ENCODE measurements at regions not wholly inside any gene's neighbourhood (a gene's known extent, or its start where the extent isn't known, plus 50 kb on each side); places are given as distances from the start of the nearest gene placed in this dataset.
"Not testable (repeated sequence)": the region's sequence is repeated elsewhere in the genome, so short reads cannot be mapped to it uniquely, and the experiment has no call there.

DNA sequence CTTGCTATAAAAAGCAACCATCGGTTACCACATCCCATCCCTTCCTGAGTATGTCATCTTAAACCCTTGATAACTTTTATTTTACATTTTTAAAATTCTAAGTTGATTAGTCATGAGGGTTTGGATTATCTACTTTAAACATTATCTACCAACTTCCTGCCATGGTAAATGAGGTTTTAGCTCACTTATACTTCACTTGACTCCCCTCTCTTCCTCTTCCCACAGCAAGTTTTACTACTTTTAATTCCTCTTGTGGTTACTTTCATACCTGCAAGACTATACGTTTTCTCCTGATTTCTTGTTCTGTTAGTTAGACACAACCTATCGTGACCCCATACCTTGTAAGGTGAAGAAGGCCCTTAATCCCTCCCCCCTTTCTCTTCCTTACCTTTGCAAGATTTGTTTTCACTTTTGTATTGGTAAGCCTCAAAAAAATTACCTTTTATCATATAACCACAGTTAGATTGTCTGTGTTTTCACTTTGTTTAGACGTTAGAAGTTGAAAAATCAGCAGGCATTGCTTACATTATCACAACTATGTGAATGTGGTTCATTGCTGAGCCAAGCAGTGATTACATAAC, 60.1 kb upstream of the OGFRL1 start:
- no peaks in the 10 kb centered on the region for H3K36me3 ChIP-seq (ENCODE audit: control insufficient read depth, insufficient read depth, low read length)
- H3K9ac ChIP-seq (ENCODE audit: low read depth, low read length) = no peak overlapping the region
- H3K4me1 ChIP-seq (ENCODE audit: control insufficient read depth, insufficient read depth, low read length) = no peaks in the 10 kb centered on the region
- H3K27me3 ChIP-seq (ENCODE audit: control insufficient read depth, insufficient read depth, low read length) = no peaks in the 10 kb centered on the region
- H3K4me3 ChIP-seq (ENCODE audit: low read depth, low read length) = no peak overlapping the region
- no peak overlapping the region for H3K27ac ChIP-seq (ENCODE audit: low read depth, low read length)
- no peaks in the 10 kb centered on the region for H3K9me3 ChIP-seq (ENCODE audit: control insufficient read depth, insufficient read depth, low read length)

DNA sequence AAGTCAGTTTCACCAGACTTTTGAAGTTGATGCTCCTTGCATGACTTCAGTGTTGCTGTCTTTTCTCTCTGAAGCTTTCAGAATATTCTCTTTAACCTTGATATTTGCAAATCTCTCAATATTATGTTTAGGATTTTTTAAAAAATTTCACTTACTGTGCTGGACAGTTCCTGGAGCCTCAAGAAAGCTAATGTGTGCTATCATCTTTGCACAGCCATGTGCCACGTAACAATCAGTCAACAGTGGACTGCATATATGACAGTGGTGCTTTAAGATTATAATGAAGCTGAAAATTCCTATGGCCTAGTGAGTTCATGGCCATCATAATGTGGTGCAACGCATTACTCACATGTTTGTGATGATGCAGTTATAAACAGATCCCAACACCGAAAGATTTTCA, 59.1 kb upstream of the OGFRL1 start:
- no peaks in the 10 kb centered on the region for H3K36me3 ChIP-seq (ENCODE audit: control insufficient read depth, insufficient read depth, low read length)
- no peaks in the 10 kb centered on the region for H3K9me3 ChIP-seq (ENCODE audit: control insufficient read depth, insufficient read depth, low read length)
- no peak overlapping the region for H3K9ac ChIP-seq (ENCODE audit: low read depth, low read length)
- no peak overlapping the region for H3K27ac ChIP-seq (ENCODE audit: low read depth, low read length)
- H3K4me3 ChIP-seq (ENCODE audit: low read depth, low read length) = no peak overlapping the region
- no peaks in the 10 kb centered on the region for H3K4me1 ChIP-seq (ENCODE audit: control insufficient read depth, insufficient read depth, low read length)
- H3K27me3 ChIP-seq (ENCODE audit: control insufficient read depth, insufficient read depth, low read length) = no peaks in the 10 kb centered on the region

DNA sequence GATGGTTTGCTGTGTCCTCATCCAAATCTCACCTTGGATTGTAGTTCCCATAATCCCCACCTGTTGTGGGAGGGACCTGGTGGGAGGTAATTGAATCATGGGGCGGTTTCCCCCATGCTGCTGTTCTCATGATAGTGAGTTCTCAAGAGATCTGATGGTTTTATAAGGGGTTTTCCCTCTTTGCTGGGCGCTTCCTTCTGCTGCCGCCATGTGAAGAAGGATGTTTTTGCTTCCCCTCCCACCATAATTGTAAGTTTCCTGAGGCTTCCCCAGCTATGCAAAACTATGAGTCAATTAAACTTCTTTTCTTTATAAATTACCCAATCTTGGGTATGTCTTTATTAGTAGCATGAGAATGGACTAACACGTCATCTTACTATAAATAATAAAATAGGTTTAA, 55.7 kb upstream of the OGFRL1 start:
- not testable (repeated sequence) for H3K36me3 ChIP-seq (ENCODE audit: control insufficient read depth, insufficient read depth, low read length); H3K27ac ChIP-seq (ENCODE audit: low read depth, low read length)

DNA sequence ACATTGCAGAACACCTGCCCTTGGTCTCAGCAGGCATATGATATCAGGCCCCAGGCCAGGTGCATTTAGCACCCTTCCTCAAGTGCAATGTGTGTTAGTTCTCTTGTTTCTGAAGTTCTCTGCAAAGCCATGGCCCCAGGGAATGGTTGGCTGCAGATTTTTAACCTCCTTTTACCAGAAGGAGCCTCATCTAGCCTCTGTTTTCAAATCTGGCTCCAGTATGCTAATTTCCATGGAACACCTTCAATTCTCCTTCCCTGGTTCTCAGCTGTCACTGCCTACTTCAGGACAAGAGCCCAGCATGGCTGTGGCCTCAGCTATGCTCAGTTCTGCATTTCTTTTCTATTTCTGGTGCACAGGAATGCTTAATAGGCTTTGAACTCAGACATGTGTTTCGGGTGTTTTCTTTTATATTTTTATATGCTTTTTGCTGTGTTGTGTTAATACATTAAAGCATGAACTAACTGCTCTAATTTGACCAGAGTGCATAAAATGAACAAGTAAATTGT, 51.6 kb upstream of the OGFRL1 start:
- H3K9me3 ChIP-seq (ENCODE audit: control insufficient read depth, insufficient read depth, low read length) = no peaks in the 10 kb centered on the region
- no peaks in the 10 kb centered on the region for H3K36me3 ChIP-seq (ENCODE audit: control insufficient read depth, insufficient read depth, low read length)
- H3K9ac ChIP-seq (ENCODE audit: low read depth, low read length) = no peak overlapping the region
- H3K4me1 ChIP-seq (ENCODE audit: control insufficient read depth, insufficient read depth, low read length) = no peaks in the 10 kb centered on the region
- no peak overlapping the region for H3K4me3 ChIP-seq (ENCODE audit: low read depth, low read length)
- H3K27me3 ChIP-seq (ENCODE audit: control insufficient read depth, insufficient read depth, low read length) = no peaks in the 10 kb centered on the region
- no peak overlapping the region for H3K27ac ChIP-seq (ENCODE audit: low read depth, low read length)

More for the DNA sequence above, 55.7 kb upstream of the OGFRL1 start:
- not testable (repeated sequence) for H3K27me3 ChIP-seq (ENCODE audit: control insufficient read depth, insufficient read depth, low read length); H3K9me3 ChIP-seq (ENCODE audit: control insufficient read depth, insufficient read depth, low read length); H3K4me3 ChIP-seq (ENCODE audit: low read depth, low read length); H3K4me1 ChIP-seq (ENCODE audit: control insufficient read depth, insufficient read depth, low read length); H3K9ac ChIP-seq (ENCODE audit: low read depth, low read length)

DNA sequence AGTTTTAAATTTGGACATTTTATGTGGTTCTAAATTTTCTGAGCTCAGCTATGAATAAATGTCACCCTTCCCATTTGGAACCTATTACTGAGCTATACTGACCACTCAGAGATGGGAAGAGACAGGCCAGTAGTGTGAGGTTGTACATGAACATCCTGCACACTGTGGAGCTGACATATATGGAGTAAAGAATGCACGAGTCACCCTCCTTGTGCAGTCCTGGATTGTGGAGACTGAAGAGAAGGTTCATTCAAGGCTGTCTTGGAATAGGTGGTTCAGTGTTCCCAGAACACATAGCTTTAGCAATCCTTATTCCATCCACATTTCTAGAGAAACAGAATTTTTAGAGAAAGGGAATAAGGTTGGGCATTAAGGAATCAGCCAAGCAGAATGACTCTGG, 50.3 kb upstream of the OGFRL1 start:
- Histone ChIP-seq H3K9ac (ENCODE audit: low read depth, low read length) (no peak overlapping the region), H3K36me3 (ENCODE audit: control insufficient read depth, insufficient read depth, low read length) (no peaks in the 10 kb centered on the region), H3K27ac (ENCODE audit: low read depth, low read length) (no peak overlapping the region), H3K4me1 (ENCODE audit: control insufficient read depth, insufficient read depth, low read length) (no peaks in the 10 kb centered on the region), H3K4me3 (ENCODE audit: low read depth, low read length) (no peak overlapping the region), H3K9me3 (ENCODE audit: control insufficient read depth, insufficient read depth, low read length) (no peaks in the 10 kb centered on the region), H3K27me3 (ENCODE audit: control insufficient read depth, insufficient read depth, low read length) (no peaks in the 10 kb centered on the region)

All from HUES48 (cell line).